ENCODE measurements at regions not wholly inside any gene's neighbourhood (a gene's known extent, or its start where the extent isn't known, plus 50 kb on each side); places are given as distances from the start of the nearest gene placed in this dataset.

DNA sequence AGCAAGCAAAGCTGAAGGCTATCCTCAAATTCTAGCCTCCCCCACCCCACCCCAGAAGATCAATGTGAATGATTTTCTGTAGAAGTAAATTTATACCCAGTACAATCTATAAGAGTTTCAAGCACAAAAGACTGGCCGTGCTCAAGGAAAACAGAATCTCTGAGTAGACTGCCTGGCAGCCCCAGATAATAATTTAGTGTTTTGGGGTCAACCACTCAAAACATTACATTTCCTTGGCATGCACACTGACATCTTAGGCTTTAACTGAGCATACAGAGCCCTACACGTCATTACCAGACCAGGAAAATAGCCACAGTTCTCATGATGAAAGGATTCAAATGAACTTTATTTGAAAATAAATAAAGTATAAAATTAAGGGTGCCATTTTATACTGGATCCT lies 376.5 kb downstream of the TBL1XR1 start:
- Histone ChIP-seq H2AFZ (ENCODE audit: low read length) (no peak overlapping the region), H4K20me1 (ENCODE audit: insufficient read depth, low read length) (no peaks in the 10 kb centered on the region), H3K27me3 (ENCODE audit: control insufficient read depth in 1 of 2, insufficient read depth in 2 of 2, low read length in 2 of 2) (no peaks in the 10 kb centered on the region; a peak in 1 of 5 replicates), H3K4me1 (ENCODE audit: insufficient read depth, low read length) (no peaks in the 10 kb centered on the region), H3K9ac (ENCODE audit: insufficient read depth, low read depth, low read length) (no peak overlapping the region), H3K4me2 (ENCODE audit: low read depth, low read length) (no peak overlapping the region), H3K36me3 (replicated peaks in 1 of 2; ENCODE audit: control insufficient read depth in 1 of 2, insufficient read depth in 2 of 2, low read length in 2 of 2) (no peaks in the 10 kb centered on the region), H3K9me3 (ENCODE audit: low read length) (no peaks in the 10 kb centered on the region), H3K79me2 (ENCODE audit: insufficient read depth, low read length) (no peaks in the 10 kb centered on the region), H3K4me3 (replicated peaks in 1 of 3; ENCODE audit: insufficient read depth in 1 of 3, low read depth in 2 of 3, low read length in 3 of 3) (no peak overlapping the region), H3K27ac (ENCODE audit: extremely low read length, insufficient read depth, low read length) (no peak overlapping the region)
- ChIA-PET CTCF (ENCODE audit: low intra/inter-chr PET ratio, low total read pairs) (no interaction called here), POLR2A (no interaction called here)
- no peak for DNase-seq (ENCODE audit: low spot score)
- in situ Hi-C loops (cut with HindIII; ENCODE audit: extremely low pct_ligation_motif_present, low pct_unique_long_range_greater_than_20kb) = no loop called here
- intact Hi-C loops (cut with micrococcal nuclease; ENCODE audit: unreplicated experiment) = no loop called here
- ATAC-seq = no peak
- 5% methylated on average over 2 of the region's 2 CpGs for WGBS (ENCODE audit: low lambda C conversion rate)
- BruUV-seq (replicated peaks) = no TSS peak
- no peak for FAIRE-seq
- TF ChIP-seq DR1 (CRISPR knock-in tag; IDR thresholded peaks at IDR 0.05) = no peak
- no peak for TF ChIP-seq ZBTB3 (CRISPR knock-in tag; IDR thresholded peaks at IDR 0.05; ENCODE audit: borderline replicate concordance, low read depth)
- TF ChIP-seq, protein P1, sequence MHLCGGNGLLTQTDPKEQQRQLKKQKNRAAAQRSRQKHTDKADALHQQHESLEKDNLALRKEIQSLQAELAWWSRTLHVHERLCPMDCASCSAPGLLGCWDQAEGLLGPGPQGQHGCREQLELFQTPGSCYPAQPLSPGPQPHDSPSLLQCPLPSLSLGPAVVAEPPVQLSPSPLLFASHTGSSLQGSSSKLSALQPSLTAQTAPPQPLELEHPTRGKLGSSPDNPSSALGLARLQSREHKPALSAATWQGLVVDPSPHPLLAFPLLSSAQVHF (CRISPR knock-in tag; IDR thresholded peaks at IDR 0.05) = no peak
- no peak for TF ChIP-seq FOXO1 (CRISPR knock-in tag; IDR thresholded peaks at IDR 0.05)
- no peak for TF ChIP-seq ZNF354B (CRISPR knock-in tag; IDR thresholded peaks at IDR 0.05)
- TF ChIP-seq ETV6 (CRISPR knock-in tag; conservative IDR thresholded peaks at IDR 0.05) = no peak
- no peak for TF ChIP-seq ZNF629 (CRISPR knock-in tag; conservative IDR thresholded peaks at IDR 0.05)
- TF ChIP-seq ZNF264 (CRISPR knock-in tag; IDR thresholded peaks at IDR 0.05) = no peak
- TF ChIP-seq, protein P2, sequence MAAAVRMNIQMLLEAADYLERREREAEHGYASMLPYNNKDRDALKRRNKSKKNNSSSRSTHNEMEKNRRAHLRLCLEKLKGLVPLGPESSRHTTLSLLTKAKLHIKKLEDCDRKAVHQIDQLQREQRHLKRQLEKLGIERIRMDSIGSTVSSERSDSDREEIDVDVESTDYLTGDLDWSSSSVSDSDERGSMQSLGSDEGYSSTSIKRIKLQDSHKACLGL (CRISPR knock-in tag; IDR thresholded peaks at IDR 0.05) = no peak
- TF ChIP-seq TGIF2 (CRISPR knock-in tag; IDR thresholded peaks at IDR 0.05) = no peak
- no peak for TF ChIP-seq HDAC1 (CRISPR knock-in tag; IDR thresholded peaks at IDR 0.05)
- TF ChIP-seq HOXA7 (CRISPR knock-in tag; IDR thresholded peaks at IDR 0.05) = no peak
- TF ChIP-seq, protein P3, sequence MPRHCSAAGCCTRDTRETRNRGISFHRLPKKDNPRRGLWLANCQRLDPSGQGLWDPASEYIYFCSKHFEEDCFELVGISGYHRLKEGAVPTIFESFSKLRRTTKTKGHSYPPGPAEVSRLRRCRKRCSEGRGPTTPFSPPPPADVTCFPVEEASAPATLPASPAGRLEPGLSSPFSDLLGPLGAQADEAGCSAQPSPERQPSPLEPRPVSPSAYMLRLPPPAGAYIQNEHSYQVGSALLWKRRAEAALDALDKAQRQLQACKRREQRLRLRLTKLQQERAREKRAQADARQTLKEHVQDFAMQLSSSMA (CRISPR knock-in tag; IDR thresholded peaks at IDR 0.05) = no peak
- TF ChIP-seq HOXA9 (CRISPR knock-in tag; IDR thresholded peaks at IDR 0.05; ENCODE audit: borderline replicate concordance) = no peak
- TF ChIP-seq, protein P4, sequence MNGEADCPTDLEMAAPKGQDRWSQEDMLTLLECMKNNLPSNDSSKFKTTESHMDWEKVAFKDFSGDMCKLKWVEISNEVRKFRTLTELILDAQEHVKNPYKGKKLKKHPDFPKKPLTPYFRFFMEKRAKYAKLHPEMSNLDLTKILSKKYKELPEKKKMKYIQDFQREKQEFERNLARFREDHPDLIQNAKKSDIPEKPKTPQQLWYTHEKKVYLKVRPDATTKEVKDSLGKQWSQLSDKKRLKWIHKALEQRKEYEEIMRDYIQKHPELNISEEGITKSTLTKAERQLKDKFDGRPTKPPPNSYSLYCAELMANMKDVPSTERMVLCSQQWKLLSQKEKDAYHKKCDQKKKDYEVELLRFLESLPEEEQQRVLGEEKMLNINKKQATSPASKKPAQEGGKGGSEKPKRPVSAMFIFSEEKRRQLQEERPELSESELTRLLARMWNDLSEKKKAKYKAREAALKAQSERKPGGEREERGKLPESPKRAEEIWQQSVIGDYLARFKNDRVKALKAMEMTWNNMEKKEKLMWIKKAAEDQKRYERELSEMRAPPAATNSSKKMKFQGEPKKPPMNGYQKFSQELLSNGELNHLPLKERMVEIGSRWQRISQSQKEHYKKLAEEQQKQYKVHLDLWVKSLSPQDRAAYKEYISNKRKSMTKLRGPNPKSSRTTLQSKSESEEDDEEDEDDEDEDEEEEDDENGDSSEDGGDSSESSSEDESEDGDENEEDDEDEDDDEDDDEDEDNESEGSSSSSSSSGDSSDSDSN (CRISPR knock-in tag; IDR thresholded peaks at IDR 0.05) = no peak
- no peak for TF ChIP-seq SRF (IDR thresholded peaks at IDR 0.05; ENCODE audit: low read depth, low read length)
- TF ChIP-seq, protein P5, sequence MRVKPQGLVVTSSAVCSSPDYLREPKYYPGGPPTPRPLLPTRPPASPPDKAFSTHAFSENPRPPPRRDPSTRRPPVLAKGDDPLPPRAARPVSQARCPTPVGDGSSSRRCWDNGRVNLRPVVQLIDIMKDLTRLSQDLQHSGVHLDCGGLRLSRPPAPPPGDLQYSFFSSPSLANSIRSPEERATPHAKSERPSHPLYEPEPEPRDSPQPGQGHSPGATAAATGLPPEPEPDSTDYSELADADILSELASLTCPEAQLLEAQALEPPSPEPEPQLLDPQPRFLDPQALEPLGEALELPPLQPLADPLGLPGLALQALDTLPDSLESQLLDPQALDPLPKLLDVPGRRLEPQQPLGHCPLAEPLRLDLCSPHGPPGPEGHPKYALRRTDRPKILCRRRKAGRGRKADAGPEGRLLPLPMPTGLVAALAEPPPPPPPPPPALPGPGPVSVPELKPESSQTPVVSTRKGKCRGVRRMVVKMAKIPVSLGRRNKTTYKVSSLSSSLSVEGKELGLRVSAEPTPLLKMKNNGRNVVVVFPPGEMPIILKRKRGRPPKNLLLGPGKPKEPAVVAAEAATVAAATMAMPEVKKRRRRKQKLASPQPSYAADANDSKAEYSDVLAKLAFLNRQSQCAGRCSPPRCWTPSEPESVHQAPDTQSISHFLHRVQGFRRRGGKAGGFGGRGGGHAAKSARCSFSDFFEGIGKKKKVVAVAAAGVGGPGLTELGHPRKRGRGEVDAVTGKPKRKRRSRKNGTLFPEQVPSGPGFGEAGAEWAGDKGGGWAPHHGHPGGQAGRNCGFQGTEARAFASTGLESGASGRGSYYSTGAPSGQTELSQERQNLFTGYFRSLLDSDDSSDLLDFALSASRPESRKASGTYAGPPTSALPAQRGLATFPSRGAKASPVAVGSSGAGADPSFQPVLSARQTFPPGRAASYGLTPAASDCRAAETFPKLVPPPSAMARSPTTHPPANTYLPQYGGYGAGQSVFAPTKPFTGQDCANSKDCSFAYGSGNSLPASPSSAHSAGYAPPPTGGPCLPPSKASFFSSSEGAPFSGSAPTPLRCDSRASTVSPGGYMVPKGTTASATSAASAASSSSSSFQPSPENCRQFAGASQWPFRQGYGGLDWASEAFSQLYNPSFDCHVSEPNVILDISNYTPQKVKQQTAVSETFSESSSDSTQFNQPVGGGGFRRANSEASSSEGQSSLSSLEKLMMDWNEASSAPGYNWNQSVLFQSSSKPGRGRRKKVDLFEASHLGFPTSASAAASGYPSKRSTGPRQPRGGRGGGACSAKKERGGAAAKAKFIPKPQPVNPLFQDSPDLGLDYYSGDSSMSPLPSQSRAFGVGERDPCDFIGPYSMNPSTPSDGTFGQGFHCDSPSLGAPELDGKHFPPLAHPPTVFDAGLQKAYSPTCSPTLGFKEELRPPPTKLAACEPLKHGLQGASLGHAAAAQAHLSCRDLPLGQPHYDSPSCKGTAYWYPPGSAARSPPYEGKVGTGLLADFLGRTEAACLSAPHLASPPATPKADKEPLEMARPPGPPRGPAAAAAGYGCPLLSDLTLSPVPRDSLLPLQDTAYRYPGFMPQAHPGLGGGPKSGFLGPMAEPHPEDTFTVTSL (CRISPR knock-in tag; IDR thresholded peaks at IDR 0.05; ENCODE audit: borderline replicate concordance) = no peak
